ENCODE measurements at regions not wholly inside any gene's neighbourhood (a gene's known extent, or its start where the extent isn't known, plus 50 kb on each side); places are given as distances from the start of the nearest gene placed in this dataset.

GRCh38 chr2:65767946-65768345, 335.5 kb upstream of the SPRED2 start (continued):
- TF ChIP-seq, protein P1, sequence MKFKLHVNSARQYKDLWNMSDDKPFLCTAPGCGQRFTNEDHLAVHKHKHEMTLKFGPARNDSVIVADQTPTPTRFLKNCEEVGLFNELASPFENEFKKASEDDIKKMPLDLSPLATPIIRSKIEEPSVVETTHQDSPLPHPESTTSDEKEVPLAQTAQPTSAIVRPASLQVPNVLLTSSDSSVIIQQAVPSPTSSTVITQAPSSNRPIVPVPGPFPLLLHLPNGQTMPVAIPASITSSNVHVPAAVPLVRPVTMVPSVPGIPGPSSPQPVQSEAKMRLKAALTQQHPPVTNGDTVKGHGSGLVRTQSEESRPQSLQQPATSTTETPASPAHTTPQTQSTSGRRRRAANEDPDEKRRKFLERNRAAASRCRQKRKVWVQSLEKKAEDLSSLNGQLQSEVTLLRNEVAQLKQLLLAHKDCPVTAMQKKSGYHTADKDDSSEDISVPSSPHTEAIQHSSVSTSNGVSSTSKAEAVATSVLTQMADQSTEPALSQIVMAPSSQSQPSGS (IDR thresholded peaks at IDR 0.05; ENCODE audit: low read length): no peak
- TF ChIP-seq CEBPB (IDR thresholded peaks at IDR 0.05; ENCODE audit: low read depth, low read length) (no peak), YY1 (IDR thresholded peaks at IDR 0.05; ENCODE audit: low read depth, low read length) (no peak), SIN3A (conservative IDR thresholded peaks at IDR 0.05 in 1 of 2, IDR thresholded peaks at IDR 0.05 in 1 of 2; ENCODE audit: low read depth in 1 of 2, low read length in 2 of 2) (no peak)
